Hematopoietic multipotent progenitor cell treated with erythropoietin and hydrocortisone succinate and interleukin-3 and kit ligand, for 8 days (in vitro differentiated cells): ENCODE measurements at regions not wholly inside any gene's neighbourhood (a gene's known extent, or its start where the extent isn't known, plus 50 kb on each side); places are given as distances from the start of the nearest gene placed in this dataset.
A peak's percentile ranks its signal among the peaks of the same experiment; 100 is the strongest.
"Not testable (repeated sequence)": the region's sequence is repeated elsewhere in the genome, so short reads cannot be mapped to it uniquely, and the experiment has no call there.

Experiments
- DNase-seq: peaks from one replicate; pipeline ENCODE4 v3.0.0-alpha.2; 2015

GRCh38 chr7:53239151-53239550, 203.7 kb downstream of the POM121L12 start:
- DNase-seq = not testable (repeated sequence)

- no peak for DNase-seq
Measured at GRCh38 chr7:53245721-53246120, 210.3 kb downstream of the POM121L12 start.

GRCh38 chr7:53246957-53247356, 211.5 kb downstream of the POM121L12 start:
- DNase-seq = no peak

- no peak for DNase-seq
Measured at GRCh38 chr7:53252539-53252938, 217.1 kb downstream of the POM121L12 start.

GRCh38 chr7:53272081-53272480, 236.6 kb downstream of the POM121L12 start:
- DNase-seq = no peak

GRCh38 chr7:53281312-53281711, 245.9 kb downstream of the POM121L12 start:
- no peak for DNase-seq

- no peak for DNase-seq
Measured at GRCh38 chr7:53292341-53292740, 256.9 kb downstream of the POM121L12 start.

GRCh38 chr7:53302496-53303246, 267.2 kb downstream of the POM121L12 start:
- DNase-seq = no peak

GRCh38 chr7:53303781-53304180, 268.3 kb downstream of the POM121L12 start:
- no peak for DNase-seq

GRCh38 chr7:53306846-53307245, 271.4 kb downstream of the POM121L12 start:
- DNase-seq = no peak

GRCh38 chr7:53311205-53311604, 275.8 kb downstream of the POM121L12 start:
- DNase-seq = no peak

GRCh38 chr7:53315981-53316380, 280.5 kb downstream of the POM121L12 start:
- no peak for DNase-seq

- no peak for DNase-seq
Measured at GRCh38 chr7:53318566-53318965, 283.1 kb downstream of the POM121L12 start.

- DNase-seq = no peak
Measured at GRCh38 chr7:53325061-53325460, 289.6 kb downstream of the POM121L12 start.

GRCh38 chr7:53326634-53327033, 291.2 kb downstream of the POM121L12 start:
- DNase-seq = no peak

GRCh38 chr7:53336105-53336668, 300.8 kb downstream of the POM121L12 start:
- DNase-seq = no peak

GRCh38 chr7:53340220-53340619, 304.8 kb downstream of the POM121L12 start:
- no peak for DNase-seq

- peak; percentile 11 for DNase-seq
Measured at GRCh38 chr7:53350241-53350640, 314.8 kb downstream of the POM121L12 start.

- no peak for DNase-seq
Measured at GRCh38 chr7:53351681-53352080, 316.2 kb downstream of the POM121L12 start.

GRCh38 chr7:53358269-53358668, 322.8 kb downstream of the POM121L12 start:
- DNase-seq = no peak

- DNase-seq = no peak
Measured at GRCh38 chr7:53383131-53383530, 347.7 kb downstream of the POM121L12 start.

- DNase-seq = not testable (repeated sequence)
Measured at GRCh38 chr7:53385239-53385638, 349.8 kb downstream of the POM121L12 start.

- DNase-seq = no peak
Measured at GRCh38 chr7:53387515-53387914, 352.1 kb downstream of the POM121L12 start.

GRCh38 chr7:53397911-53398310, 362.5 kb downstream of the POM121L12 start:
- no peak for DNase-seq

- no peak for DNase-seq
Measured at GRCh38 chr7:53398566-53398965, 363.1 kb downstream of the POM121L12 start.
